Heart left ventricle (tissue), 16 donors: ENCODE measurements at regions not wholly inside any gene's neighbourhood (a gene's known extent, or its start where the extent isn't known, plus 50 kb on each side); places are given as distances from the start of the nearest gene placed in this dataset.

ENCODE experiments used
- ATAC-seq, 4 donors: fragments of 200-7000 bp; cut with Tn5 transposase; one replicate each; pipeline ENCODE4 v1.9.1; 2020 to 2022; ENCODE audit warnings: moderate library complexity in 4 of 4, mild to moderate bottlenecking in 3 of 4, moderate number of reproducible peaks in 1 of 4
- DNase-seq, 5 donors: peaks; one replicate each; pipeline ENCODE4 v3.0.0-alpha.2; 2020
- H3K27ac ChIP-seq, 12 donors: fragments of 200-600 bp; sonication (generic) in 4 of 12; one replicate each; pipeline versions ENCODE4 v1.5.0 to v1.8.0; 2016 to 2022; ENCODE audit warnings: mild to moderate bottlenecking in 2 of 12
- H3K27me3 ChIP-seq, 9 donors: fragments of 200-600 bp; sonication (generic) in 2 of 9; one replicate each; pipeline versions ENCODE4 v1.5.1 to v1.8.0; 2016 to 2022; ENCODE audit warnings: mild to moderate bottlenecking in 3 of 9
- H3K36me3 ChIP-seq, 9 donors: fragments of 200-600 bp; sonication (generic) in 2 of 9; one replicate each; pipeline versions ENCODE4 v1.5.0 to v1.8.0; 2018 to 2022; ENCODE audit warnings: mild to moderate bottlenecking in 2 of 9
- H3K4me1 ChIP-seq, 12 donors: fragments of 200-600 bp; sonication (generic) in 4 of 12; one replicate each; pipeline versions ENCODE4 v1.5.0 to v1.8.0; 2016 to 2022; ENCODE audit warnings: mild to moderate bottlenecking in 3 of 12
- H3K4me3 ChIP-seq, 12 donors: fragments of 200-600 bp; sonication (generic) in 4 of 12; one replicate each; pipeline versions ENCODE4 v1.5.0 to v1.8.0; 2017 to 2022; ENCODE audit warnings: mild to moderate bottlenecking in 9 of 12, moderate library complexity in 4 of 12
- H3K9me3 ChIP-seq, 12 donors: fragments of 200-600 bp; sonication (generic) in 4 of 12; one replicate each; pipeline versions ENCODE4 v1.5.0 to v1.8.0; 2016 to 2022; ENCODE audit warnings: mild to moderate bottlenecking in 1 of 12
- CTCF ChIP-seq, 12 donors: fragments of 200-600 bp; sonication (generic) in 4 of 12; IDR thresholded peaks; one replicate each; pipeline versions ENCODE4 v1.5.0 to v1.8.0; 2018 to 2022; ENCODE audit warnings: antibody characterized with exemption in 12 of 12, mild to moderate bottlenecking in 5 of 12
- POLR2A ChIP-seq, 2 donors: fragments of 450-650 bp; IDR thresholded peaks; one replicate each; pipeline ENCODE4 v1.6.1; 2017; ENCODE audit warnings: antibody characterized with exemption in 2 of 2, mild to moderate bottlenecking in 2 of 2, moderate library complexity in 2 of 2
- WGBS, 4 donors: extraction: QIAGEN DNeasy Blood & Tissue Kit in 2 of 4; methylation state at CpG; one replicate each; pipeline versions ENCODE4 v1.1.5 to v1.1.7; 2013 to 2018; 5-methylcytosine and 5-hydroxymethylcytosine counted together
- intact Hi-C, 10 donors: fragments of 100-400 bp; cut with DNase I; formaldehyde crosslinking; loops; one replicate each; pipeline versions ENCODE4 v1.11.1 to v1.14.2; 2022
- donor health status: ischemic (EF 13 %, LVEDD 7.1; RV severe dilation, severe dysfunction).
- donor health status: healthy with polysubstance abuse.
- donor health status: DM: no; HTN: yes; CAD: no.
- donor health status: DM: no; HTN: no; CAD: no.
- donor health status: ischemic (EF 25% LVEDD 6.9; RV normal size, moderate dysfunction).
- donor health status: ischemic (EF 25% LVEDD 5.7; RV mildly dilated, moderate dysfunction).
- donor health status: healthy.
- donor health status: DM: yes; HTN: yes; CAD: no.
- donor health status: ischemic (EF 35%, LVEDD 5.7; RV mildly dilated, moderate dysfunction).
- donor health status: nonischemic (EF 11% LVEDD 7.7; RV severe dilation, severe dysfunction).
- donor health status: DM: yes; HTN: yes; CAD: no.
- donor health status: PGD.
- donor health status: ischemic (EF 29% LVEDD 5.4; RV normal size, mild dysfunction).
- donor health status: nonischemic (EF 23%, LVEDD 6.1; RV moderate dilation, normal function).

GRCh38 chr1:217369996-217370551 is 260.8 kb downstream of the GPATCH2 start:
- H3K9me3 ChIP-seq = peaks cover 0 to 9% (median 0%) of the 10 kb centered on the region in 12 donors
- DNase-seq (no peak), ATAC-seq (no peak)
- intact Hi-C loops = no loop called here
- no peak overlapping the region for H3K27ac ChIP-seq
- H3K36me3 ChIP-seq = no peaks in the 10 kb centered on the region
- WGBS, 4 donors = 79 to 84% (median 81%) methylated on average over 9 of the region's 9 CpGs
- no peaks in the 10 kb centered on the region for H3K27me3 ChIP-seq
- TF ChIP-seq POLR2A (IDR thresholded peaks at IDR 0.05) (no peak), CTCF (IDR thresholded peaks at IDR 0.05) (no peak)
- H3K4me1 ChIP-seq = no peaks in the 10 kb centered on the region
- H3K4me3 ChIP-seq = no peak overlapping the region

- no peak for ATAC-seq
Observed at GRCh38 chr1:217369271-217369981, 261.5 kb downstream of the GPATCH2 start.

GRCh38 chr1:217364220-217364619 is 266.7 kb downstream of the GPATCH2 start:
- intact Hi-C loops = no loop called here
- H3K36me3 ChIP-seq = no peaks in the 10 kb centered on the region
- TF ChIP-seq CTCF (IDR thresholded peaks at IDR 0.05) (no peak), POLR2A (IDR thresholded peaks at IDR 0.05) (no peak)
- no peaks in the 10 kb centered on the region for H3K4me1 ChIP-seq
- no peaks in the 10 kb centered on the region for H3K9me3 ChIP-seq
- ATAC-seq = no peak
- H3K27me3 ChIP-seq = no peaks in the 10 kb centered on the region
- no peak overlapping the region for H3K4me3 ChIP-seq
- no peak for DNase-seq
- H3K27ac ChIP-seq = no peak overlapping the region
- 43 to 66% (median 48%) methylated on average over 3 of the region's 3 CpGs for WGBS, 4 donors

More at GRCh38 chr1:217369271-217369981, 261.5 kb downstream of the GPATCH2 start:
- intact Hi-C loops = no loop called here
- TF ChIP-seq POLR2A (IDR thresholded peaks at IDR 0.05) = no peak
- TF ChIP-seq CTCF (IDR thresholded peaks at IDR 0.05) = no peak
- H3K9me3 ChIP-seq = peaks cover 0 to 9% (median 0%) of the 10 kb centered on the region in 12 donors
- H3K4me3 ChIP-seq = no peak overlapping the region
- H3K27me3 ChIP-seq = no peaks in the 10 kb centered on the region
- H3K36me3 ChIP-seq = no peaks in the 10 kb centered on the region
- no peak overlapping the region for H3K27ac ChIP-seq
- WGBS, 4 donors = 34 to 45% (median 41%) methylated on average over 8 of the region's 8 CpGs
- no peak for DNase-seq
- no peaks in the 10 kb centered on the region for H3K4me1 ChIP-seq

- WGBS, 4 donors = 41 to 66% (median 59%) methylated on average over 4 of the region's 4 CpGs
- Histone ChIP-seq H3K27ac (no peak overlapping the region), H3K27me3 (no peaks in the 10 kb centered on the region), H3K36me3 (no peaks in the 10 kb centered on the region), H3K9me3 (no peaks in the 10 kb centered on the region), H3K4me1 (no peaks in the 10 kb centered on the region), H3K4me3 (no peak overlapping the region)
- intact Hi-C loops = no loop called here
- no peak for TF ChIP-seq POLR2A (IDR thresholded peaks at IDR 0.05)
- no peak for TF ChIP-seq CTCF (IDR thresholded peaks at IDR 0.05)
- no peak for DNase-seq
- no peak for ATAC-seq
Observed at GRCh38 chr1:217363319-217363718, 267.6 kb downstream of the GPATCH2 start.
